Fibroblast of mammary gland (primary cell): ENCODE measurements at regions not wholly inside any gene's neighbourhood (a gene's known extent, or its start where the extent isn't known, plus 50 kb on each side); places are given as distances from the start of the nearest gene placed in this dataset.

Experiments
- DNase-seq: peaks from one replicate; pipeline ENCODE4 v3.0.0-alpha.2; 2010; ENCODE audit warnings: low read depth
- H3K4me3 ChIP-seq: 2 replicates; pipeline ENCODE4 v1.5.1; 2011; ENCODE audit warnings: low read depth, mild to moderate bottlenecking, low read length, moderate library complexity; ENCODE audit not compliant: control insufficient read depth
- TF ChIP-seq, protein P1 (sequence below): conservative IDR thresholded peaks from 2 replicates; pipeline ENCODE4 v1.5.1; 2011; ENCODE audit warnings: low read depth, low read length, inconsistent platforms; ENCODE audit not compliant: control insufficient read depth, insufficient read depth

DNA sequence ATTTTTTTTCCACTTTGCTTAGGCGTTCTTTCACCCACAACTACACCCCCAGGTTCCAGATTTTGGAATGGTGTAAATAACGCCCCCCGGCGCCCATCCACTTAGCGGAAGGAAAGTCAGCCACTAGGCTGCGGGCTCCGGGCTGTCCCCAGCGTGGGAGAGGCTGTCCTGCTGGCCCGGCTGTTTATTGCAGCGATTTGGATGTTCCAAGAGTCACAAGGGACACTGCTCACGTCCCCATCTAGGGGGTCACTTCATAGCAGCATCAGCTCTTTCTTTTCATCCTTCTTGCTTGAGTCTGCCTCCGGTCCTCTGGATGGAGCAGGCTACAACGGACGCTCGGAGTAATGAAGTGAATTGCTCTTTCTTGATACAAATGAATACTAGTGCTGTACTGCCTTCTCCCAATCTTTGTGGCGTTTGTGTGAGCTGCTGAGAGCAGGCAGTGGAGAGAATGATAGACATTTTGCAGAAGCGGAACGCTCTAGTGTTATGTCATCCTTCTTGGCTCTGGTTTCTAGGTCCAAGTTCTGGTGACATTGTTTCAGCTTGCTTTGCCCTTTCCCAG lies 50.7 kb upstream of the PAIP2B start:
- TF ChIP-seq, protein P1, sequence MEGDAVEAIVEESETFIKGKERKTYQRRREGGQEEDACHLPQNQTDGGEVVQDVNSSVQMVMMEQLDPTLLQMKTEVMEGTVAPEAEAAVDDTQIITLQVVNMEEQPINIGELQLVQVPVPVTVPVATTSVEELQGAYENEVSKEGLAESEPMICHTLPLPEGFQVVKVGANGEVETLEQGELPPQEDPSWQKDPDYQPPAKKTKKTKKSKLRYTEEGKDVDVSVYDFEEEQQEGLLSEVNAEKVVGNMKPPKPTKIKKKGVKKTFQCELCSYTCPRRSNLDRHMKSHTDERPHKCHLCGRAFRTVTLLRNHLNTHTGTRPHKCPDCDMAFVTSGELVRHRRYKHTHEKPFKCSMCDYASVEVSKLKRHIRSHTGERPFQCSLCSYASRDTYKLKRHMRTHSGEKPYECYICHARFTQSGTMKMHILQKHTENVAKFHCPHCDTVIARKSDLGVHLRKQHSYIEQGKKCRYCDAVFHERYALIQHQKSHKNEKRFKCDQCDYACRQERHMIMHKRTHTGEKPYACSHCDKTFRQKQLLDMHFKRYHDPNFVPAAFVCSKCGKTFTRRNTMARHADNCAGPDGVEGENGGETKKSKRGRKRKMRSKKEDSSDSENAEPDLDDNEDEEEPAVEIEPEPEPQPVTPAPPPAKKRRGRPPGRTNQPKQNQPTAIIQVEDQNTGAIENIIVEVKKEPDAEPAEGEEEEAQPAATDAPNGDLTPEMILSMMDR: peak; percentile 9
- peak; percentile 1 for DNase-seq
- peak overlapping the region; percentile 55 for H3K4me3 ChIP-seq

GRCh38 chr2:71277147-71277475 lies 50.2 kb upstream of the PAIP2B start:
- TF ChIP-seq, protein P1: no peak
- DNase-seq: no peak
- peak overlapping the region; percentile 55 for H3K4me3 ChIP-seq

DNA sequence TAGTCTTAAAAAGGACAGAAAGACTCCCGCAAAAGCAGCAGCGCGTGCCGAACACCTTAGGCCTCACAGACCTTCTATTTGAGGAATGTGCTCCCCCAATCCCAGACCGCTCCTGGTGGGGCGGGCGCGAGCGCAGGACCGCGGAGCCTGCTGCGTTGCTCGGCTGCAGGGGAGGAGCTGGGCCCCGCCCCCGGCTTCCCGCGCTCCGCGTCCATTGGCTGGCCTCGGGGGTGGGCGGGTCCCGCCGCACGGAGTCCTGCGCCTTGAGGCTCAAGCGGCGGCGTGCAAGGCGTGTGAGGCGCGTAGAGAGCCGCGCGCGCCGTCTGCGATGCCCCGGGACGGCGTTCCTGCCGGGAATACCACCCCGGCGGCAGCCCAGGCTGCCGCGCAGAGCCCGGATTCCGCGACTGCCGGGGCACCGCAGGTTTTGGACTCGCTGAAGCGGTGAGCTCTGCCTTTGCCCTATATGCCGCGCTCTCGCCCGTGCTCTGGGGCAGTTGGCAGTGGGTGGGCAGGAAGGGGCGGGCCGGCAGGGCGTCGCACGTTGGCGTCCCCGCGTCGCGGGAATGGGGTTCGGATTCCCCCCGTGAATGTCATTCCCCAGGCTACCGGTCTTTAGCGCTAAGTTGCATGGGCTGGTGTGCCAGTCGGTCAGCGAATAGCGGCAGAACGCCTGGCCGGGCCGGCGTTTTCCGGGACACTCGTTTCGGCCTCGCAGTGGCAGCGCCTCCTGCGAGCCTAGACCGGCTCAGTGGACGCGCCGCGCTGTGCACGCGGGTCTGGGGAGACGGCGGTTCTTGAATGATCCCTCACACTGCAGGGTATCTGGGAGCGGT lies 49.6 kb upstream of the PAIP2B start:
- TF ChIP-seq, protein P1: no peak
- peak; percentile 64 for DNase-seq
- H3K4me3 ChIP-seq: peak overlapping the region; percentile 55
